Endothelial cell of umbilical vein (primary cell): ENCODE measurements at regions not wholly inside any gene's neighbourhood (a gene's known extent, or its start where the extent isn't known, plus 50 kb on each side); places are given as distances from the start of the nearest gene placed in this dataset.

Experiments used
- BruUV-seq: library from RNA; stranded (reverse); fragments of 400-500 nt; replicated peaks from 2 replicates; lab custom pipeline; 2021; lab: Mats Ljungman, UMichigan
- CTCF ChIA-PET: fragments of 300-600, 350-600 bp; sonication (Branson Sonifier 250); formaldehyde crosslinking; loops from one replicate; lab custom pipeline; 2021; ENCODE audit warnings: antibody characterized with exemption, inconsistent platforms; lab: Charles Lee
- POLR2A ChIA-PET: fragments of 300-600, 350-600 bp; sonication (Branson Sonifier 250); formaldehyde crosslinking; loops from one replicate; lab custom pipeline; 2021; ENCODE audit warnings: antibody characterized with exemption, inconsistent platforms; lab: Charles Lee
- DNase-seq: peaks from one replicate; pipeline ENCODE4 v3.0.0-alpha.2; 2011; ENCODE audit warnings: low read depth, low spot score
- FAIRE-seq: peaks from 2 replicates; lab custom pipeline; 2011; peaks lifted over from hg19 to GRCh38; lab: Jason Lieb, UNC
- H2AFZ ChIP-seq: 2 replicates; pipeline ENCODE4 v1.6.0; 2012; ENCODE audit warnings: low read depth, low read length, control low read depth, inconsistent platforms
- H3K27ac ChIP-seq: 2 replicates; pipeline ENCODE4 v1.5.1; 2011; ENCODE audit warnings: low read depth, mild to moderate bottlenecking, control low read depth, low read length, moderate library complexity; ENCODE audit not compliant: insufficient read depth
- H3K27me3 ChIP-seq, 2 experiments: 2 replicates each; pipeline versions ENCODE4 v1.6.0 to v1.6.1; 2011; ENCODE audit warnings: low read length in 2 of 2, mixed read lengths in 1 of 2; ENCODE audit not compliant: control insufficient read depth in 2 of 2, insufficient read depth in 2 of 2
- H3K36me3 ChIP-seq, 2 experiments: 2 replicates in 1 of 2; 3 replicates in 1 of 2; pipeline ENCODE4 v1.5.1; 2011; ENCODE audit warnings: low read length in 2 of 2, mild to moderate bottlenecking in 1 of 2, moderate library complexity in 1 of 2; ENCODE audit not compliant: control insufficient read depth in 2 of 2, insufficient read depth in 2 of 2; ENCODE audit errors: extremely low read depth in 1 of 2
- H3K4me1 ChIP-seq: 3 replicates; pipeline ENCODE4 v1.5.1; 2011; ENCODE audit warnings: mild to moderate bottlenecking, low read length; ENCODE audit not compliant: control insufficient read depth, insufficient read depth; ENCODE audit errors: extremely low read depth
- H3K4me2 ChIP-seq: 2 replicates; pipeline ENCODE4 v1.6.1; 2011; ENCODE audit warnings: low read length, control low read depth, mixed read lengths; ENCODE audit not compliant: insufficient read depth
- H3K4me3 ChIP-seq, 3 experiments: fragments of 200-600 bp in 1 of 3; sonication (generic), shearing (Covaris generic) in 1 of 3; replicated peaks in 1 of 3; 2 replicates each; pipeline ENCODE4 v1.5.1; 2011 to 2016; ENCODE audit warnings: control low read depth in 3 of 3, low read length in 3 of 3, mild to moderate bottlenecking in 2 of 3, inconsistent platforms in 1 of 3, low read depth in 1 of 3, moderate library complexity in 1 of 3; ENCODE audit not compliant: insufficient read depth in 1 of 3
- H3K79me2 ChIP-seq: 2 replicates; pipeline ENCODE4 v1.6.0; 2012; ENCODE audit warnings: low read length, inconsistent platforms; ENCODE audit not compliant: control insufficient read depth, insufficient read depth
- H3K9ac ChIP-seq: replicated peaks from 2 replicates; pipeline ENCODE3; 2011; ENCODE audit warnings: low read length, control low read depth; ENCODE audit not compliant: insufficient read depth; ENCODE audit errors: extremely low read depth
- H3K9me1 ChIP-seq: replicated peaks from 3 replicates; pipeline ENCODE4 v1.6.0; 2011; ENCODE audit warnings: mild to moderate bottlenecking, low read length; ENCODE audit not compliant: control insufficient read depth, insufficient read depth; ENCODE audit errors: extremely low read depth
- H3K9me3 ChIP-seq: replicated peaks from 2 replicates; pipeline ENCODE4 v1.5.1; 2012; ENCODE audit warnings: low read length, inconsistent platforms; ENCODE audit not compliant: control insufficient read depth, insufficient read depth
- H4K20me1 ChIP-seq: replicated peaks from 2 replicates; pipeline ENCODE3; 2011; ENCODE audit warnings: mild to moderate bottlenecking, low read length; ENCODE audit not compliant: control insufficient read depth, insufficient read depth; ENCODE audit errors: extremely low read depth
- CTCF ChIP-seq, 2 donors: IDR thresholded peaks; 1 replicate in 1 of 2; 2 replicates in 1 of 2; pipeline ENCODE4 v1.5.1; 2011; ENCODE audit warnings: low read length in 2 of 2, mild to moderate bottlenecking in 2 of 2, moderate library complexity in 2 of 2, control low read depth in 1 of 2, inconsistent platforms in 1 of 2, low read depth in 1 of 2; ENCODE audit not compliant: insufficient read depth in 1 of 2; ENCODE audit errors: extremely low read depth in 1 of 2
- EZH2 ChIP-seq: IDR thresholded peaks from 2 replicates; pipeline ENCODE4 v1.6.1; 2012; ENCODE audit warnings: borderline replicate concordance, low read depth, mild to moderate bottlenecking, moderate library complexity, low read length, inconsistent platforms; ENCODE audit not compliant: severe bottlenecking
- FOS ChIP-seq: IDR thresholded peaks from 2 replicates; pipeline ENCODE4 v1.6.1; 2011; ENCODE audit warnings: mild to moderate bottlenecking, low read length, moderate library complexity, borderline replicate concordance; ENCODE audit not compliant: insufficient read depth
- GATA2 ChIP-seq: IDR thresholded peaks from 2 replicates; pipeline ENCODE4 v1.7.0; 2011; ENCODE audit warnings: low read depth, mild to moderate bottlenecking, moderate library complexity, mixed read lengths, low read length; ENCODE audit not compliant: insufficient read length, insufficient read depth
- JUN ChIP-seq: IDR thresholded peaks from 2 replicates; pipeline ENCODE4 v1.6.1; 2011; ENCODE audit warnings: borderline replicate concordance, low read depth; ENCODE audit not compliant: insufficient read length, insufficient read depth
- MYC ChIP-seq: IDR thresholded peaks from one replicate; pipeline ENCODE4 v1.6.1; 2011; ENCODE audit warnings: mild to moderate bottlenecking, low read depth, low read length
- POLR2A ChIP-seq: IDR thresholded peaks from 2 replicates; pipeline ENCODE4 v1.6.1; 2012; ENCODE audit warnings: low read depth, mild to moderate bottlenecking, control low read depth, low read length
- POLR2AphosphoS5 ChIP-seq: IDR thresholded peaks from 2 replicates; pipeline ENCODE4 v1.6.1; 2012; ENCODE audit warnings: low read depth, mild to moderate bottlenecking, control low read depth, low read length, moderate library complexity; ENCODE audit not compliant: insufficient read depth
- dilution Hi-C: fragments of 300-500 bp; cut with MboI; formaldehyde crosslinking; loops from one replicate; pipeline ENCODE4 v1.15.0; 2019; ENCODE audit warnings: low sequenced_read_pairs; ENCODE audit not compliant: extremely low pct_ligation_motif_present
- intact Hi-C: fragments of 100-400 bp; cut with micrococcal nuclease; formaldehyde crosslinking; loops from one replicate; pipeline ENCODE4 v1.10.0; 2022
- TF ChIP-seq, protein P1 (sequence below): IDR thresholded peaks from 2 replicates; pipeline ENCODE4 v1.6.1; 2011; ENCODE audit not compliant: insufficient read depth, insufficient read length

GRCh38 chr15:69543681-69544364, 91.2 kb downstream of the RPLP1 start:
- intact Hi-C loops, result no loop called here
- H3K4me1 ChIP-seq, result no peaks in the 10 kb centered on the region

More at GRCh38 chr15:69543681-69544364, 91.2 kb downstream of the RPLP1 start:
- Histone ChIP-seq H3K79me2 (no peaks in the 10 kb centered on the region), H3K27me3 (no peaks in the 10 kb centered on the region), H3K9me1 (no peaks in the 10 kb centered on the region), H2AFZ (no peak overlapping the region), H3K4me3 (no peak overlapping the region), H3K9me3 (no peaks in the 10 kb centered on the region), H4K20me1 (no peaks in the 10 kb centered on the region), H3K4me2 (no peak overlapping the region), H3K27ac (no peak overlapping the region), H3K9ac (no peak overlapping the region), H3K36me3 (no peaks in the 10 kb centered on the region)
- dilution Hi-C loops, result no loop called here
- no TSS peak for BruUV-seq
- POLR2A ChIA-PET, result interaction anchor here (0.5 to 1.2 kb wide), 2 partner anchors 14 to 18 kb away, joined by 3 to 4 read pairs; no protein-coding TSS in a partner anchor
- no peak for DNase-seq
- no peak for FAIRE-seq
- TF ChIP-seq GATA2 (no peak), MYC (no peak), FOS (no peak), CTCF (IDR thresholded peaks at IDR 0.05; ENCODE audit: extremely low read depth in 1 of 2, insufficient read depth in 1 of 2, low read depth in 1 of 2, low read length in 2 of 2) (no peak), JUN (no peak), POLR2A (no peak), POLR2AphosphoS5 (no peak), EZH2 (no peak)
- TF ChIP-seq, protein P1, sequence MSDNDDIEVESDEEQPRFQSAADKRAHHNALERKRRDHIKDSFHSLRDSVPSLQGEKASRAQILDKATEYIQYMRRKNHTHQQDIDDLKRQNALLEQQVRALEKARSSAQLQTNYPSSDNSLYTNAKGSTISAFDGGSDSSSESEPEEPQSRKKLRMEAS, result no peak
- CTCF ChIA-PET, result interaction anchor here (1.2 kb wide), 1 partner anchor 14 kb away, joined by 4 read pairs; no protein-coding TSS in a partner anchor
